ENCODE measurements at regions not wholly inside any gene's neighbourhood (a gene's known extent, or its start where the extent isn't known, plus 50 kb on each side); places are given as distances from the start of the nearest gene placed in this dataset.

DNA sequence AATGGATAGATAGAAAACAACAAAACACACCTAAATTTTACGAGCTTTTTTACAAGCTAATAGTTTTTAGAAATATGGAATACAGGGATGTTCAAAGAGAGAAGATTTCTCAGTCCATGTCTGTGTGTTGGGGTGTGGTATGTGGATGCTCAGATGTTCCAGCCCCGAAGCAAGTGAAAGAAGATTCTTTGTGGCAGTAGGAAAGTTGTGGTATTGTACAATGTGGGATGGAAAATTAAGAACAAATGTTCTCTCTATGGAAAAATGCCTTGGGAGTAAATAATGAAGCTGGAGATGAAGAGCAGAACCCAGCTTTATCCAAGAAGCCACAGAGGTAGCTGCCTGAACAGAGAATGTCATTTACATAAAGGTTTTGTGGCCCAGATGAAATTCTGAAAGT is 150.3 kb upstream of the PRKD1 start:
- TF ChIP-seq, protein P1, sequence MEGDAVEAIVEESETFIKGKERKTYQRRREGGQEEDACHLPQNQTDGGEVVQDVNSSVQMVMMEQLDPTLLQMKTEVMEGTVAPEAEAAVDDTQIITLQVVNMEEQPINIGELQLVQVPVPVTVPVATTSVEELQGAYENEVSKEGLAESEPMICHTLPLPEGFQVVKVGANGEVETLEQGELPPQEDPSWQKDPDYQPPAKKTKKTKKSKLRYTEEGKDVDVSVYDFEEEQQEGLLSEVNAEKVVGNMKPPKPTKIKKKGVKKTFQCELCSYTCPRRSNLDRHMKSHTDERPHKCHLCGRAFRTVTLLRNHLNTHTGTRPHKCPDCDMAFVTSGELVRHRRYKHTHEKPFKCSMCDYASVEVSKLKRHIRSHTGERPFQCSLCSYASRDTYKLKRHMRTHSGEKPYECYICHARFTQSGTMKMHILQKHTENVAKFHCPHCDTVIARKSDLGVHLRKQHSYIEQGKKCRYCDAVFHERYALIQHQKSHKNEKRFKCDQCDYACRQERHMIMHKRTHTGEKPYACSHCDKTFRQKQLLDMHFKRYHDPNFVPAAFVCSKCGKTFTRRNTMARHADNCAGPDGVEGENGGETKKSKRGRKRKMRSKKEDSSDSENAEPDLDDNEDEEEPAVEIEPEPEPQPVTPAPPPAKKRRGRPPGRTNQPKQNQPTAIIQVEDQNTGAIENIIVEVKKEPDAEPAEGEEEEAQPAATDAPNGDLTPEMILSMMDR (IDR thresholded peaks at IDR 0.05; ENCODE audit: insufficient read depth, low read depth, low read length) = no peak
- TF ChIP-seq EZH2 (IDR thresholded peaks at IDR 0.05; ENCODE audit: insufficient read depth, low read length) = no peak

All from astrocyte (in vitro differentiated cells and primary cell).